ENCODE measurements at regions not wholly inside any gene's neighbourhood (a gene's known extent, or its start where the extent isn't known, plus 50 kb on each side); places are given as distances from the start of the nearest gene placed in this dataset.

GRCh38 chr14:87050421-87050820 is 942.6 kb downstream of the GALC start:
- TF ChIP-seq, protein P1, sequence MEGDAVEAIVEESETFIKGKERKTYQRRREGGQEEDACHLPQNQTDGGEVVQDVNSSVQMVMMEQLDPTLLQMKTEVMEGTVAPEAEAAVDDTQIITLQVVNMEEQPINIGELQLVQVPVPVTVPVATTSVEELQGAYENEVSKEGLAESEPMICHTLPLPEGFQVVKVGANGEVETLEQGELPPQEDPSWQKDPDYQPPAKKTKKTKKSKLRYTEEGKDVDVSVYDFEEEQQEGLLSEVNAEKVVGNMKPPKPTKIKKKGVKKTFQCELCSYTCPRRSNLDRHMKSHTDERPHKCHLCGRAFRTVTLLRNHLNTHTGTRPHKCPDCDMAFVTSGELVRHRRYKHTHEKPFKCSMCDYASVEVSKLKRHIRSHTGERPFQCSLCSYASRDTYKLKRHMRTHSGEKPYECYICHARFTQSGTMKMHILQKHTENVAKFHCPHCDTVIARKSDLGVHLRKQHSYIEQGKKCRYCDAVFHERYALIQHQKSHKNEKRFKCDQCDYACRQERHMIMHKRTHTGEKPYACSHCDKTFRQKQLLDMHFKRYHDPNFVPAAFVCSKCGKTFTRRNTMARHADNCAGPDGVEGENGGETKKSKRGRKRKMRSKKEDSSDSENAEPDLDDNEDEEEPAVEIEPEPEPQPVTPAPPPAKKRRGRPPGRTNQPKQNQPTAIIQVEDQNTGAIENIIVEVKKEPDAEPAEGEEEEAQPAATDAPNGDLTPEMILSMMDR (IDR thresholded peaks at IDR 0.05), result no peak
- no peak for TF ChIP-seq POLR2A (IDR thresholded peaks at IDR 0.05)

All from breast epithelium (tissue), 3 donors.